ENCODE measurements at regions not wholly inside any gene's neighbourhood (a gene's known extent, or its start where the extent isn't known, plus 50 kb on each side); places are given as distances from the start of the nearest gene placed in this dataset.

DNA sequence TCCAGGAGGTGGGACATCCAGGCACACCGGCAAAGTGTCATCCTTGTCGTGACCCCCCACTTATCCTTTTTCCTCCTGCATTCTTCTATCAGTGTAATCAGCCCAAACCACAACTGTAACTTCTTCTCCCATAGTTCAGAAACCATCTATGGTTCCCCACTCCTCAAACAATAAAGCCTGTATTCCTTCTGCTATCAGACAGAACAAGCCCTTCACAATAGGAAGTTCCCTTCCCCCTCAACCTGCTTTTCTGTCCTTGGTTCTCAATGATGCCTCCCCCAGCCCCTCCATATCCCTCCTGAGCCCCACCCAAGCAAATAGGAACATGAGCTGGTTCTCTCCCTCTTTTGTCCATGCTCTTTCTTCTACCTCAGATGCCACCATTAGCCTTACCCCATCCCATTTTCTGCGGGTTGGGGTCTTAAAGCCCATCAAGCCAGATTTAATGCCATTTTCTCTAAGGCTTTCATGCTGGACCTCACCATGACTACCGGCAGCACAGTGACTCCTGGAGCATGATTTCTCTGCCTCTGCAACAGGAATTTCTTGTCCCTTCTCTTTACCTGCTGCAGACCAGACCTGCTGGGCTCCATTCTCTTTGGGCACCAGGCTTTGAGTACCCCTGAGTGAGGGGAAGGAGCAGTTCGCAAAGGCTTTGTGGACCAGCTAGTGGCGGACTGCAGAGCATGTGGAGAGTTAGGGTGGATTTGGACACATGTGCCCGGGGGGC, 92.8 kb upstream of the PAX2 start:
- intact Hi-C loops (cut with DNase I), result no loop called here
- Histone ChIP-seq H3K4me1 (peaks cover 15% of the 10 kb centered on the region), H3K27ac (no peak overlapping the region), H3K9me3 (no peaks in the 10 kb centered on the region), H3K27me3 (peaks cover 73% of the 10 kb centered on the region), H3K36me3 (no peaks in the 10 kb centered on the region), H3K4me3 (no peak overlapping the region)
- ATAC-seq (no peak), DNase-seq (no peak)
- TF ChIP-seq, protein P1, sequence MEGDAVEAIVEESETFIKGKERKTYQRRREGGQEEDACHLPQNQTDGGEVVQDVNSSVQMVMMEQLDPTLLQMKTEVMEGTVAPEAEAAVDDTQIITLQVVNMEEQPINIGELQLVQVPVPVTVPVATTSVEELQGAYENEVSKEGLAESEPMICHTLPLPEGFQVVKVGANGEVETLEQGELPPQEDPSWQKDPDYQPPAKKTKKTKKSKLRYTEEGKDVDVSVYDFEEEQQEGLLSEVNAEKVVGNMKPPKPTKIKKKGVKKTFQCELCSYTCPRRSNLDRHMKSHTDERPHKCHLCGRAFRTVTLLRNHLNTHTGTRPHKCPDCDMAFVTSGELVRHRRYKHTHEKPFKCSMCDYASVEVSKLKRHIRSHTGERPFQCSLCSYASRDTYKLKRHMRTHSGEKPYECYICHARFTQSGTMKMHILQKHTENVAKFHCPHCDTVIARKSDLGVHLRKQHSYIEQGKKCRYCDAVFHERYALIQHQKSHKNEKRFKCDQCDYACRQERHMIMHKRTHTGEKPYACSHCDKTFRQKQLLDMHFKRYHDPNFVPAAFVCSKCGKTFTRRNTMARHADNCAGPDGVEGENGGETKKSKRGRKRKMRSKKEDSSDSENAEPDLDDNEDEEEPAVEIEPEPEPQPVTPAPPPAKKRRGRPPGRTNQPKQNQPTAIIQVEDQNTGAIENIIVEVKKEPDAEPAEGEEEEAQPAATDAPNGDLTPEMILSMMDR (IDR thresholded peaks at IDR 0.05), result no peak

GRCh38 chr10:100653238-100653956, 92.0 kb upstream of the PAX2 start:
- Histone ChIP-seq H3K27ac (no peak overlapping the region), H3K36me3 (no peaks in the 10 kb centered on the region), H3K4me1 (peaks cover 15% of the 10 kb centered on the region), H3K27me3 (peaks cover 76% of the 10 kb centered on the region), H3K4me3 (no peak overlapping the region), H3K9me3 (no peaks in the 10 kb centered on the region)
- TF ChIP-seq, protein P1 (IDR thresholded peaks at IDR 0.05), result no peak
- intact Hi-C loops (cut with DNase I), result no loop called here
- ATAC-seq, result no peak
- no peak for DNase-seq

DNA sequence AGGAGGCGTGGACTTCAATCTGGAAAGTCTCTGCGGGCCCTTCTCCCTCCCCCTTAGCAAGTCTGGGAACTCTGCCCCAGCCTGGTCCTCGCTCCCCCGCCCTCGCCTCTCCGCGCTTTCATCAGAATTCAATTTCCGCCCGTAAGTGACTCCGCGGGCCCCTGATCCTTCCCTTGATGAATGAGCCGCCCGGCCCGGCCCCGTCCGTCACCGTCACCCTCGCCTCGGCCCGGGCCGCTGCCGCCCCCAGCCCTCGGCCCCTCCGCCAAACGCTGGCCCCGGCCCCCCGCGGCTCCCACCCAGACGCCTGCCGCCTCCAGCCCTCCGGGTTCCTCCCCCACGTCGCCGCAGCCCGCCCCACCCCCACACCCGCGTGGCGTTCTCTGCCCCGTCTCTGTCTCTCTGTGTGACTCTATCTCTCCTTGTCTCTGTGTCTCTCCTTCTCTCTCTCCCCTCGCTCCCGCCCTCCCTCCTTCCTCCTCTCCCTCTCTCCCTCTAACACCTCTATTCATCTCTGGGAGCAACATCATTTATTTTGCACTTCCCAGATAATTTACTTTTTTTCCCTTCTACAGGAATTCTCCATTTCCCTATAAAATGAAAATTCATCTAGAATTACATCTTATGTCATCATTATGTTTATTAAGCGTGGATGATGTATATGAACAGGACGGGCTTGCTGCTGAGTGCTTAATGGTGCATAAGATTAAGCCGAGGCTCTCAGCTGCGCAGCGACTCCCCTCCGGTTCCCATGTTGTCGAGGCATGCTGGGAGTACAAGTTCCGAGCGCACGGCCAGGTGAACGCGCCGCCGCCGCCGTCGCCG, 91.2 kb upstream of the PAX2 start:
- ATAC-seq, result peak; percentile 13
- no peaks in the 10 kb centered on the region for H3K36me3 ChIP-seq
- intact Hi-C loops (cut with DNase I), result no loop called here
- peak overlapping the region; percentile 16 for H3K4me3 ChIP-seq
- no peak overlapping the region for H3K27ac ChIP-seq
- H3K4me1 ChIP-seq, result peaks cover 15% of the 10 kb centered on the region
- no peaks in the 10 kb centered on the region for H3K9me3 ChIP-seq
- H3K27me3 ChIP-seq, result peaks cover 76% of the 10 kb centered on the region
- TF ChIP-seq, protein P1 (IDR thresholded peaks at IDR 0.05), result no peak
- no peak for DNase-seq

- H3K9me3 ChIP-seq, result no peaks in the 10 kb centered on the region
- no peak for ATAC-seq
- no peak overlapping the region for H3K27ac ChIP-seq
- intact Hi-C loops (cut with DNase I), result no loop called here
- TF ChIP-seq, protein P1 (IDR thresholded peaks at IDR 0.05), result no peak
- no peaks in the 10 kb centered on the region for H3K36me3 ChIP-seq
- no peak for DNase-seq
- H3K4me1 ChIP-seq, result peaks cover 15% of the 10 kb centered on the region
- H3K27me3 ChIP-seq, result peaks cover 81% of the 10 kb centered on the region
- H3K4me3 ChIP-seq, result peak overlapping the region; percentile 16
Measured at GRCh38 chr10:100654782-100655325, 90.5 kb upstream of the PAX2 start.

- Histone ChIP-seq H3K27me3 (peaks cover 83% of the 10 kb centered on the region), H3K4me3 (peak overlapping the region; percentile 16), H3K27ac (no peak overlapping the region), H3K9me3 (no peaks in the 10 kb centered on the region), H3K36me3 (no peaks in the 10 kb centered on the region), H3K4me1 (peaks cover 15% of the 10 kb centered on the region)
- intact Hi-C loops (cut with DNase I), result no loop called here
- no peak for DNase-seq
- TF ChIP-seq, protein P1 (IDR thresholded peaks at IDR 0.05), result no peak
- no peak for ATAC-seq
Measured at GRCh38 chr10:100655326-100655759, 90.0 kb upstream of the PAX2 start.
